Stomach (tissue), 8 donors: ENCODE measurements at regions not wholly inside any gene's neighbourhood (a gene's known extent, or its start where the extent isn't known, plus 50 kb on each side); places are given as distances from the start of the nearest gene placed in this dataset.

Experiments used
- DNase-seq, 2 donors: peaks; one replicate each; pipeline versions ENCODE4 v3.0.0 to v3.0.0-alpha.2; 2013 to 2019
- H3K27ac ChIP-seq, 5 donors: fragments of 200-600 bp in 4 of 5; sonication (generic) in 4 of 5; one replicate each; pipeline ENCODE4 v1.5.1; 2013 to 2019; ENCODE audit warnings: mild to moderate bottlenecking in 1 of 5, moderate library complexity in 1 of 5
- H3K27me3 ChIP-seq, 3 donors: fragments of 200-600 bp; sonication (generic); one replicate each; pipeline ENCODE4 v1.5.1; 2017 to 2019; ENCODE audit warnings: mixed run types in 1 of 3
- H3K36me3 ChIP-seq, 4 donors: fragments of 200-600 bp; sonication (generic); 1 replicate in 3 of 4; 2 replicates in 1 of 4; pipeline ENCODE4 v1.5.1; 2016 to 2019
- H3K4me1 ChIP-seq, 4 donors: fragments of 200-600 bp; sonication (generic); one replicate each; pipeline ENCODE4 v1.5.1; 2016 to 2019
- H3K4me3 ChIP-seq, 4 donors: fragments of 200-600 bp; sonication (generic) in 3 of 4; one replicate each; pipeline ENCODE4 v1.5.1; 2016 to 2019; ENCODE audit warnings: mild to moderate bottlenecking in 1 of 4
- H3K9me3 ChIP-seq, 4 donors: fragments of 200-600 bp; sonication (generic); one replicate each; pipeline ENCODE4 v1.5.1; 2016 to 2019
- CTCF ChIP-seq, 7 experiments: fragments of 450-650 bp in 4 of 7; fragments of 200-600 bp in 3 of 7; sonication (generic) in 3 of 7; IDR thresholded peaks; one replicate each; pipeline ENCODE4 v1.5.1; 2016 to 2019; ENCODE audit warnings: antibody characterized with exemption in 7 of 7, control low read depth in 2 of 7, mild to moderate bottlenecking in 1 of 7
- EP300 ChIP-seq: sonication (generic); formaldehyde crosslinking; IDR thresholded peaks from one replicate; pipeline ENCODE4 v1.6.1; 2017; ENCODE audit warnings: antibody characterized with exemption
- POLR2A ChIP-seq, 4 donors: fragments of 450-650 bp; IDR thresholded peaks; one replicate each; pipeline ENCODE4 v1.6.1; 2016; ENCODE audit warnings: antibody characterized with exemption in 4 of 4, control low read depth in 2 of 4, mild to moderate bottlenecking in 1 of 4, moderate library complexity in 1 of 4
- POLR2AphosphoS5 ChIP-seq, 3 donors: sonication (generic); formaldehyde crosslinking; IDR thresholded peaks; one replicate each; pipeline ENCODE4 v1.6.1; 2016; ENCODE audit warnings: antibody characterized with exemption in 3 of 3
- WGBS, 5 donors: extraction: QIAGEN DNeasy Blood & Tissue Kit in 3 of 5; methylation state at CpG; one replicate each; pipeline versions ENCODE4 v1.1.5 to v1.1.7; 2013 to 2018; 5-methylcytosine and 5-hydroxymethylcytosine counted together
- intact Hi-C: fragments of 100-400 bp; cut with DNase I; formaldehyde crosslinking; loops from one replicate; pipeline ENCODE4 v1.15.1; 2023; ENCODE audit warnings: low total_unique reads
- donor health status: healthy with polysubstance abuse.
- donor health status: Bipolar disorder and iron deficiency.
- donor health status: healthy.

GRCh38 chr13:59461411-59461810 lies 702.3 kb downstream of the DIAPH3 start:
- Histone ChIP-seq H3K9me3 (no peaks in the 10 kb centered on the region), H3K4me1 (no peaks in the 10 kb centered on the region), H3K27ac (no peak overlapping the region), H3K36me3 (no peaks in the 10 kb centered on the region), H3K27me3 (no peaks in the 10 kb centered on the region), H3K4me3 (no peak overlapping the region)
- DNase-seq, result no peak
- TF ChIP-seq POLR2AphosphoS5 (IDR thresholded peaks at IDR 0.05) (no peak), EP300 (no peak), POLR2A (IDR thresholded peaks at IDR 0.05) (no peak), CTCF (IDR thresholded peaks at IDR 0.05) (no peak)
- WGBS, 5 donors, result 82 to 93% (median 87%) methylated on average over 3 of the region's 3 CpGs
- intact Hi-C loops, result no loop called here

GRCh38 chr13:59463023-59463422 lies 700.7 kb downstream of the DIAPH3 start:
- TF ChIP-seq POLR2A (IDR thresholded peaks at IDR 0.05), result no peak
- no peak for DNase-seq
- Histone ChIP-seq H3K27me3 (no peaks in the 10 kb centered on the region), H3K36me3 (no peaks in the 10 kb centered on the region), H3K9me3 (no peaks in the 10 kb centered on the region), H3K4me1 (no peaks in the 10 kb centered on the region), H3K27ac (no peak overlapping the region), H3K4me3 (no peak overlapping the region)
- intact Hi-C loops, result no loop called here
- whole genome bisulfite sequencing, 5 donors, result 93 to 100% (median 97%) methylated on average over 3 of the region's 3 CpGs

GRCh38 chr13:59464926-59465325 lies 698.8 kb downstream of the DIAPH3 start:
- Histone ChIP-seq H3K4me1 (no peaks in the 10 kb centered on the region), H3K27me3 (no peaks in the 10 kb centered on the region), H3K36me3 (no peaks in the 10 kb centered on the region), H3K27ac (no peak overlapping the region), H3K9me3 (peaks cover 0 to 8% (median 0%) of the 10 kb centered on the region in 4 donors), H3K4me3 (no peak overlapping the region)
- 52 to 78% (median 69%) methylated on average over 4 of the region's 4 CpGs for WGBS, 5 donors
- TF ChIP-seq CTCF (IDR thresholded peaks at IDR 0.05) (no peak), POLR2A (IDR thresholded peaks at IDR 0.05) (no peak), EP300 (no peak), POLR2AphosphoS5 (IDR thresholded peaks at IDR 0.05) (no peak)
- intact Hi-C loops, result no loop called here
- no peak for DNase-seq

- H3K4me1 ChIP-seq, result no peaks in the 10 kb centered on the region
- no peaks in the 10 kb centered on the region for H3K36me3 ChIP-seq
- no peak overlapping the region for H3K4me3 ChIP-seq
- TF ChIP-seq CTCF (IDR thresholded peaks at IDR 0.05) (no peak), EP300 (no peak), POLR2AphosphoS5 (IDR thresholded peaks at IDR 0.05) (no peak), POLR2A (IDR thresholded peaks at IDR 0.05) (no peak)
- WGBS, 5 donors, result 47 to 97% (median 90%) methylated on average over 2 of the region's 2 CpGs
- no peak for DNase-seq
- peaks cover 0 to 8% (median 0%) of the 10 kb centered on the region in 4 donors for H3K9me3 ChIP-seq
- intact Hi-C loops, result no loop called here
- no peaks in the 10 kb centered on the region for H3K27me3 ChIP-seq
- H3K27ac ChIP-seq, result no peak overlapping the region
Observed at GRCh38 chr13:59468396-59468795, 695.3 kb downstream of the DIAPH3 start.

- Histone ChIP-seq H3K36me3 (no peaks in the 10 kb centered on the region), H3K4me3 (no peak overlapping the region), H3K27me3 (no peaks in the 10 kb centered on the region), H3K27ac (no peak overlapping the region), H3K4me1 (no peaks in the 10 kb centered on the region), H3K9me3 (peaks cover 0 to 8% (median 0%) of the 10 kb centered on the region in 4 donors)
- DNase-seq, result no peak
- intact Hi-C loops, result no loop called here
- WGBS, 5 donors, result 40 to 93% (median 87%) methylated on average over 1 of the region's 1 CpG
- TF ChIP-seq POLR2AphosphoS5 (IDR thresholded peaks at IDR 0.05), result no peak
Observed at GRCh38 chr13:59471106-59471505, 692.6 kb downstream of the DIAPH3 start.
